Nephron (organoid): ENCODE measurements at regions not wholly inside any gene's neighbourhood (a gene's known extent, or its start where the extent isn't known, plus 50 kb on each side); places are given as distances from the start of the nearest gene placed in this dataset.
A peak's percentile ranks its signal among the peaks of the same experiment; 100 is the strongest.

Source experiments
- H3K27ac Mint-ChIP-seq, 3 experiments: 2 replicates each; pipeline ENCODE4 v1.8.0; 2020; ENCODE audit warnings: mixed read lengths in 3 of 3, mild to moderate bottlenecking in 2 of 3, moderate library complexity in 1 of 3
- H3K27me3 Mint-ChIP-seq: 2 replicates; pipeline ENCODE4 v1.8.0; 2021; ENCODE audit warnings: low read depth, mild to moderate bottlenecking, moderate library complexity, mixed read lengths
- H3K36me3 Mint-ChIP-seq: 2 replicates; pipeline ENCODE4 v1.8.0; 2020; ENCODE audit warnings: low read depth, mixed read lengths
- H3K4me1 Mint-ChIP-seq: 2 replicates; pipeline ENCODE4 v1.8.0; 2020; ENCODE audit warnings: mixed read lengths
- H3K4me3 Mint-ChIP-seq, 3 experiments: 2 replicates each; pipeline ENCODE4 v1.8.0; 2020; ENCODE audit warnings: mild to moderate bottlenecking in 3 of 3, mixed read lengths in 3 of 3, moderate library complexity in 2 of 3
- H3K9me3 Mint-ChIP-seq: 2 replicates; pipeline ENCODE4 v1.8.0; 2020; ENCODE audit warnings: mixed read lengths
- TF ChIP-seq, protein P1 (sequence below), 3 experiments: fragments of 200-600 bp; sonication (generic); IDR thresholded peaks; one replicate each; pipeline ENCODE4 v1.5.0; 2021; ENCODE audit warnings: antibody characterized with exemption in 3 of 3; ENCODE audit not compliant: unreplicated experiment in 3 of 3

DNA sequence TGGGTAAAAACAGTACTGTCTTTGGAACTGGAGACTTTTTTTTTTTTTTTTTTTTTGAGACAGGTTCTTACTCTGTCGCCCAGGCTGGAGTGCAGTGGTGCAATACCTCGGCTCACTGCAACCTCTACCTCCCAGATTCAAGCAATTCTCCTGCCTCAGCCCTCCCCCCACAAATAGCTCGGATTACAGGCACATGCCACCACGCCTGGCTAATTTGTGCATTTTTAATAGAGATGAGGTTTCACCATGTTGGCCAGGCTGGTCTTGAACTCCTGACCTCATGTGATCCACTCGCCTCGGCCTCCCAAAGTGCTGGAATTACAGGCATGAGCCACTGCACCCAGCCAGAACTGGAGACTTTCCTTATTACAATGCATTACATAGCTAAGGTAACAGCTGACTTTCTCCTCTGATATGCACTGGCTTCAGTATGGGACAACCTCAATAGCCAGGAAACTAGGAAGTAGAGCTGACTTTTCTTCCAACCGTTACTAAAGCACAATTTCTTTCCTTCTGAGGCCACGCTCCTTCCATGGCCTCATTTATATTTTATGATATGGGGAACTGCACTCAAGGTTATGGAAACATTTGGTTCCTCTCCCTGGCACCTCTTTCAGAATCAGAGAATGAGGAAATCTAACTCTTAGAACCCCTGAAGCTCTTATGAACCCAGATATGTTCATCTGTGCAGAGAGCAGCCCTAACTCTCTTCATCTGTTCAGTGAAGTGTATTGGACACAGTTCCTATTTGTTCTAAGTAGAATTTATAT lies 53.5 kb upstream of the FAM9B start:
- H3K36me3 Mint-ChIP-seq, result no peaks in the 10 kb centered on the region
- H3K27ac Mint-ChIP-seq, result peak overlapping the region; percentile 27 to 46 (median 44)
- peaks cover 10% of the 10 kb centered on the region for H3K9me3 Mint-ChIP-seq
- H3K4me1 Mint-ChIP-seq, result peaks cover 20% of the 10 kb centered on the region
- TF ChIP-seq, protein P1, sequence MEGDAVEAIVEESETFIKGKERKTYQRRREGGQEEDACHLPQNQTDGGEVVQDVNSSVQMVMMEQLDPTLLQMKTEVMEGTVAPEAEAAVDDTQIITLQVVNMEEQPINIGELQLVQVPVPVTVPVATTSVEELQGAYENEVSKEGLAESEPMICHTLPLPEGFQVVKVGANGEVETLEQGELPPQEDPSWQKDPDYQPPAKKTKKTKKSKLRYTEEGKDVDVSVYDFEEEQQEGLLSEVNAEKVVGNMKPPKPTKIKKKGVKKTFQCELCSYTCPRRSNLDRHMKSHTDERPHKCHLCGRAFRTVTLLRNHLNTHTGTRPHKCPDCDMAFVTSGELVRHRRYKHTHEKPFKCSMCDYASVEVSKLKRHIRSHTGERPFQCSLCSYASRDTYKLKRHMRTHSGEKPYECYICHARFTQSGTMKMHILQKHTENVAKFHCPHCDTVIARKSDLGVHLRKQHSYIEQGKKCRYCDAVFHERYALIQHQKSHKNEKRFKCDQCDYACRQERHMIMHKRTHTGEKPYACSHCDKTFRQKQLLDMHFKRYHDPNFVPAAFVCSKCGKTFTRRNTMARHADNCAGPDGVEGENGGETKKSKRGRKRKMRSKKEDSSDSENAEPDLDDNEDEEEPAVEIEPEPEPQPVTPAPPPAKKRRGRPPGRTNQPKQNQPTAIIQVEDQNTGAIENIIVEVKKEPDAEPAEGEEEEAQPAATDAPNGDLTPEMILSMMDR (IDR thresholded peaks at IDR 0.05; ENCODE audit: unreplicated experiment in 3 of 3), result no peak
- no peaks in the 10 kb centered on the region for H3K27me3 Mint-ChIP-seq
- H3K4me3 Mint-ChIP-seq, result no peak overlapping the region

DNA sequence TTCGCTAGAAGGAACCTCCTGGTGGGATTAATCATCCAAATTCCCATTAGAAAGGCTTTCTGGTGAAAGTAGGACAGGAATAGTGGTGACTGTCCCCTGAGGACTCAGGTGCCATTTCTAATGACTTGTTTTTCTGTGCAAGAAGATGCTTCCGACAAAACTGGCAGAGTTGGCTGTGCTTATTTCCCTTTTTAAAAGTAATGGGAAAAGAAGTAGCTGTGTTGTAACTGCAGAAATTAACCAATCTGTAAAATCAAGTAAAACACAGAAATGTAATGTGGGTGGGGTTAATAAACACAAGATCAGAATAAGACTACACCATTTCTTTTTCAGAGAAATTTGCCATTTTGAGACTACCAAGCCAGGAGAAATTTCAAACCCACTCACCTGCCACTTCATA lies 55.0 kb upstream of the FAM9B start:
- H3K4me1 Mint-ChIP-seq, result peaks cover 20% of the 10 kb centered on the region
- peaks cover 8% of the 10 kb centered on the region for H3K9me3 Mint-ChIP-seq
- no peak overlapping the region for H3K4me3 Mint-ChIP-seq
- TF ChIP-seq, protein P1 (IDR thresholded peaks at IDR 0.05; ENCODE audit: unreplicated experiment in 3 of 3), result no peak
- H3K27ac Mint-ChIP-seq, result peak overlapping the region in 1 of 3 experiments; percentile 34
- H3K36me3 Mint-ChIP-seq, result no peaks in the 10 kb centered on the region
- no peaks in the 10 kb centered on the region for H3K27me3 Mint-ChIP-seq

DNA sequence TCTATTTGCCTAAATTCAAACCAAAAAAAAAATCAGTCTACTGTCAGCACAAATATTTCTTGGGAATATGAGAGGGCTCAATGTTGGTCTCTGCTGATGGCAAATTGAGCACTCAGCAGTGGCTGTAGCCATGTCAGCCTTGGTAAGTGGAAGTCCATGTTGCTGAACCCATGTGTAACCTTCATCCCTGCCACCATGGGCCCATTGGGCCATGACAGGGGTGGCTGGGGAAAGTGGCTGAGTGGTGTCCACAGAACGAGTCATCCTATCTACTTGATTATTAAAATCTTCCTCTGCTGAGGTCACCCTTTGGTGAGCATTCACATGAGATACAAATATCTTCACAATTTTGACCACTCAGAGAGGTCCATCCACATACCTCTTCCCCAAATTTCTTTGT lies 56.8 kb upstream of the FAM9B start:
- H3K36me3 Mint-ChIP-seq, result peaks cover 7% of the 10 kb centered on the region
- peaks cover 20% of the 10 kb centered on the region for H3K4me1 Mint-ChIP-seq
- H3K9me3 Mint-ChIP-seq, result peaks cover 18% of the 10 kb centered on the region
- no peak overlapping the region for H3K4me3 Mint-ChIP-seq
- no peak overlapping the region for H3K27ac Mint-ChIP-seq
- TF ChIP-seq, protein P1 (IDR thresholded peaks at IDR 0.05; ENCODE audit: unreplicated experiment in 3 of 3), result no peak
- H3K27me3 Mint-ChIP-seq, result no peaks in the 10 kb centered on the region

DNA sequence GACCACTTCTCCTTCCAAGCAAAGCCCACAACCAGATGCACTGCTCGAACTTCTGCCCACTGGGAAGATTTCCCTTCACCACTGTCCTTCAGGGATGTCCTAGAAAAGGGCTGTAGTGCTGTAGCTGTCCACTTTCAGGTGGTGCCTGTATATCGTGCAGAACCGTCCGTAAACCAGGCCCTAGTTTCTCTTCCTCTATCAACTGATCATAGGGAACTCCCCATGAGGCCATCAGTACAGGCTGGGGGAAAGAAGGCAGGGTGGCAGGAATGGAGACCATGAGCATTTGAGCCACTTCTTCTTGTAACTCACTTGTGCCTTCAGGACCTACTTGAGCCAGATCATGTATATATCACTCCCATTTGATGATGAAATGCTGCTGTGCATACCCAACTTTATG lies 57.3 kb upstream of the FAM9B start:
- no peak overlapping the region for H3K4me3 Mint-ChIP-seq
- H3K27ac Mint-ChIP-seq, result no peak overlapping the region
- peaks cover 18% of the 10 kb centered on the region for H3K9me3 Mint-ChIP-seq
- TF ChIP-seq, protein P1 (IDR thresholded peaks at IDR 0.05; ENCODE audit: unreplicated experiment in 3 of 3), result no peak
- no peaks in the 10 kb centered on the region for H3K27me3 Mint-ChIP-seq
- peaks cover 7% of the 10 kb centered on the region for H3K36me3 Mint-ChIP-seq
- peaks cover 20% of the 10 kb centered on the region for H3K4me1 Mint-ChIP-seq

DNA sequence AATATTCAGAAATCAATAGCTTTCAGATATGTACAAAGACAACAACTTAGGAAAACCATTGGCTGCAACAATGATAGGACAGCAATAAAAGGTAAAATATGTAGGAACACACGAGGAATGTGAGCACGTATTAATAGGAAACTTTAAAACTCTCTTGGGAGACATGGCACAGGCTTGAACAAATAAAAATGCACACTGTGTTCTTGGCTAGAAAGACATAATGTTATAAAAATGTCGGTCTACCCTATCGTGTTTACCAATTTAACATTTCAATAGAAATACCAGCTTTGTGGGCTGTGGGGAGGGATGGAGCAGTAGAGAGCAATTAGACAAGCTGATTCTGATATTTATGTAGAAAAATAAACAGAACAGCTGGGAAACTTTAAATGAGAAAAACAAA lies 69.0 kb upstream of the FAM9B start:
- H3K27ac Mint-ChIP-seq, result peak overlapping the region in 1 of 3 experiments; percentile 14
- H3K36me3 Mint-ChIP-seq, result no peaks in the 10 kb centered on the region
- H3K4me1 Mint-ChIP-seq, result peaks cover 7% of the 10 kb centered on the region
- H3K4me3 Mint-ChIP-seq, result no peak overlapping the region
- no peaks in the 10 kb centered on the region for H3K27me3 Mint-ChIP-seq
- H3K9me3 Mint-ChIP-seq, result peaks cover 10% of the 10 kb centered on the region
- TF ChIP-seq, protein P1 (IDR thresholded peaks at IDR 0.05; ENCODE audit: unreplicated experiment in 3 of 3), result no peak

DNA sequence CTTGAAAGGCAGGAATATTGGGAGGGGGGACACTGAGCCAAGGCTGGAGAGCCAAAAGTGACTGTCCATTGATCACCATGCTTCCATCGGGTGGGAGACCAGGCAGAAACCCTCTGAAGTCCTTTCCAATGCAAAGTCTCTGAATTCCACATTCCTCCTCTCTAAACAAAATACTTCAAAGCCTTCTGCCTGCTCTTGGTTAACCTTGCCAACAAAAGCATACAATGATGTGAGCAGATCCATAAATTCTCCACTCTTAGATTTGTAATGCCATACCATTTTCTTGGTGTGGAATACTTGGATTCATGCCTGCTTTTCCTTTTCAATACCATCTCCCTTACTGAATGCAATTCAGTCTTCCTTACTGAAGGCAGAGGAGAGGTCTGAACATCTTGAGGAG lies 74.1 kb upstream of the FAM9B start:
- H3K9me3 Mint-ChIP-seq, result peaks cover 5% of the 10 kb centered on the region
- H3K27ac Mint-ChIP-seq, result no peak overlapping the region

More for the DNA sequence above, 74.1 kb upstream of the FAM9B start:
- peaks cover 2% of the 10 kb centered on the region for H3K27me3 Mint-ChIP-seq
- H3K4me3 Mint-ChIP-seq, result no peak overlapping the region
- H3K4me1 Mint-ChIP-seq, result peaks cover 7% of the 10 kb centered on the region
- H3K36me3 Mint-ChIP-seq, result no peaks in the 10 kb centered on the region
- TF ChIP-seq, protein P1 (IDR thresholded peaks at IDR 0.05; ENCODE audit: unreplicated experiment in 3 of 3), result no peak
